NCI-H2081 (cell line): ENCODE measurements at regions not wholly inside any gene's neighbourhood (a gene's known extent, or its start where the extent isn't known, plus 50 kb on each side); places are given as distances from the start of the nearest gene placed in this dataset.
"Not testable (repeated sequence)": the region's sequence is repeated elsewhere in the genome, so short reads cannot be mapped to it uniquely, and the experiment has no call there.

Experiments used
- DNase-seq, 2 experiments: peaks; one replicate each; lab custom pipeline; 2025; lab: John Stamatoyannopoulos, UW

GRCh38 chr7:37546677-37547076, 98.0 kb upstream of the ELMO1 start:
- DNase-seq = no peak

- DNase-seq = peak in 1 of 2 experiments; percentile 10
Observed at GRCh38 chr7:37549076-37549931, 100.6 kb upstream of the ELMO1 start.

GRCh38 chr7:37550426-37550825, 101.8 kb upstream of the ELMO1 start:
- no peak for DNase-seq

GRCh38 chr7:37550872-37551271, 102.2 kb upstream of the ELMO1 start:
- no peak for DNase-seq

GRCh38 chr7:37552030-37552429, 103.4 kb upstream of the ELMO1 start:
- DNase-seq = no peak

GRCh38 chr7:37552439-37552838, 103.8 kb upstream of the ELMO1 start:
- not testable (repeated sequence) for DNase-seq

GRCh38 chr7:37555528-37555927, 106.9 kb upstream of the ELMO1 start:
- no peak for DNase-seq

GRCh38 chr7:37557571-37558209, 109.0 kb upstream of the ELMO1 start:
- no peak for DNase-seq

GRCh38 chr7:37558320-37559096, 109.8 kb upstream of the ELMO1 start:
- DNase-seq = no peak

- DNase-seq = peak in 1 of 2 experiments; percentile 23
Observed at GRCh38 chr7:37570145-37570544, 113.4 kb upstream of the GPR141 start.

- no peak for DNase-seq
Observed at GRCh38 chr7:37571806-37572205, 111.8 kb upstream of the GPR141 start.

GRCh38 chr7:37577412-37577811, 106.2 kb upstream of the GPR141 start:
- DNase-seq = no peak

- no peak for DNase-seq
Observed at GRCh38 chr7:37577901-37578300, 105.7 kb upstream of the GPR141 start.

- DNase-seq = no peak
Observed at GRCh38 chr7:37578350-37578749, 105.2 kb upstream of the GPR141 start.

GRCh38 chr7:37580376-37580775, 103.2 kb upstream of the GPR141 start:
- no peak for DNase-seq

GRCh38 chr7:37584651-37585463, 98.7 kb upstream of the GPR141 start:
- not testable (repeated sequence) for DNase-seq

GRCh38 chr7:37590824-37591223, 92.7 kb upstream of the GPR141 start:
- DNase-seq = no peak

GRCh38 chr7:37592366-37592765, 91.2 kb upstream of the GPR141 start:
- DNase-seq = no peak

- DNase-seq = no peak
Observed at GRCh38 chr7:37594602-37595001, 89.0 kb upstream of the GPR141 start.

- no peak for DNase-seq
Observed at GRCh38 chr7:37598824-37599223, 84.7 kb upstream of the GPR141 start.

- DNase-seq = no peak
Observed at GRCh38 chr7:37601321-37601720, 82.2 kb upstream of the GPR141 start.

- no peak for DNase-seq
Observed at GRCh38 chr7:37604078-37604477, 79.5 kb upstream of the GPR141 start.
